NT2/D1 (cell line): ENCODE measurements at regions not wholly inside any gene's neighbourhood (a gene's known extent, or its start where the extent isn't known, plus 50 kb on each side); places are given as distances from the start of the nearest gene placed in this dataset.

Source experiments
- SUZ12 ChIP-seq: IDR thresholded peaks from 2 replicates; pipeline ENCODE4 v1.6.1; 2011; ENCODE audit not compliant: insufficient read length, insufficient read depth; ENCODE audit errors: extremely low read depth
- ZNF274 ChIP-seq: IDR thresholded peaks from 2 replicates; pipeline ENCODE4 v1.6.1; 2011; ENCODE audit warnings: mild to moderate bottlenecking, low read depth, low read length

- no peak for TF ChIP-seq ZNF274
- no peak for TF ChIP-seq SUZ12
Observed at GRCh38 chr6:84372290-84372689, 144.8 kb upstream of the CEP162 start.
